Panc1 (cell line): ENCODE measurements at regions not wholly inside any gene's neighbourhood (a gene's known extent, or its start where the extent isn't known, plus 50 kb on each side); places are given as distances from the start of the nearest gene placed in this dataset.

Experiments used
- POLR2AphosphoS5 ChIP-seq: IDR thresholded peaks from 2 replicates; pipeline ENCODE4 v1.6.1; 2012; ENCODE audit warnings: mild to moderate bottlenecking, low read depth, low read length, moderate library complexity
- REST ChIP-seq, 2 experiments: IDR thresholded peaks; 2 replicates each; pipeline ENCODE4 v1.6.1; 2011 to 2012; ENCODE audit warnings: low read depth in 2 of 2, control low read depth in 1 of 2, low read length in 1 of 2, mild to moderate bottlenecking in 1 of 2, moderate library complexity in 1 of 2; ENCODE audit not compliant: insufficient read depth in 1 of 2
- SIN3A ChIP-seq: IDR thresholded peaks from 2 replicates; pipeline ENCODE4 v1.6.1; 2012; ENCODE audit warnings: low read depth, mild to moderate bottlenecking, low read length, moderate library complexity, borderline replicate concordance; ENCODE audit not compliant: insufficient read depth
- TF ChIP-seq, protein P1 (sequence below): fragments of 450-650 bp; IDR thresholded peaks from 2 replicates; pipeline ENCODE4 v1.5.1; 2017; ENCODE audit warnings: mild to moderate bottlenecking

- TF ChIP-seq, protein P1, sequence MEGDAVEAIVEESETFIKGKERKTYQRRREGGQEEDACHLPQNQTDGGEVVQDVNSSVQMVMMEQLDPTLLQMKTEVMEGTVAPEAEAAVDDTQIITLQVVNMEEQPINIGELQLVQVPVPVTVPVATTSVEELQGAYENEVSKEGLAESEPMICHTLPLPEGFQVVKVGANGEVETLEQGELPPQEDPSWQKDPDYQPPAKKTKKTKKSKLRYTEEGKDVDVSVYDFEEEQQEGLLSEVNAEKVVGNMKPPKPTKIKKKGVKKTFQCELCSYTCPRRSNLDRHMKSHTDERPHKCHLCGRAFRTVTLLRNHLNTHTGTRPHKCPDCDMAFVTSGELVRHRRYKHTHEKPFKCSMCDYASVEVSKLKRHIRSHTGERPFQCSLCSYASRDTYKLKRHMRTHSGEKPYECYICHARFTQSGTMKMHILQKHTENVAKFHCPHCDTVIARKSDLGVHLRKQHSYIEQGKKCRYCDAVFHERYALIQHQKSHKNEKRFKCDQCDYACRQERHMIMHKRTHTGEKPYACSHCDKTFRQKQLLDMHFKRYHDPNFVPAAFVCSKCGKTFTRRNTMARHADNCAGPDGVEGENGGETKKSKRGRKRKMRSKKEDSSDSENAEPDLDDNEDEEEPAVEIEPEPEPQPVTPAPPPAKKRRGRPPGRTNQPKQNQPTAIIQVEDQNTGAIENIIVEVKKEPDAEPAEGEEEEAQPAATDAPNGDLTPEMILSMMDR = no peak
- TF ChIP-seq POLR2AphosphoS5 (no peak), REST (IDR thresholded peaks at IDR 0.05; ENCODE audit: insufficient read depth in 1 of 2, low read depth in 2 of 2, low read length in 1 of 2) (no peak), SIN3A (no peak)
Observed at GRCh38 chr6:16868968-16869367, 107.7 kb upstream of the ATXN1 start.
